NAMALWA (cell line): ENCODE measurements at regions not wholly inside any gene's neighbourhood (a gene's known extent, or its start where the extent isn't known, plus 50 kb on each side); places are given as distances from the start of the nearest gene placed in this dataset.

Experiments used
- DNase-seq: peaks from one replicate; pipeline ENCODE4 v3.0.0-alpha.2; 2015; ENCODE audit warnings: low spot score

DNA sequence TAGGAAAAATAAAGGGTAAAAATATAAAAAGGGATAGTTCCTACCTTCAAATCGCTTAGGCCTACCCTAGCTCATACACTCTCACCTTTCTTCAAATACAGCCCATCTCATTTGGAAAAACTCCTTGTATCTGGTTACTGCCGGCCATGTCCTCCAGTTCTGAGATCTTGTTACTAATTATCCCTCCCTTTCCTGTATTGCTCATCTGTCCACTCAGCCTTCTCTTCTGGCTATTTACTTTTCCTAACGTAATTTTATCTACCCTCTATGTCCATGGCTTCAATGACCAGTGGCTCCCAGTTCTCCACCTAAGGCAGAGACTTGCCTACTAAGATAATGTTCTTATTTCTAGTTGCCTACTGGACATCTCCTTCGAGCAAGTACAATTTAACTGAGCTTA is 342.9 kb upstream of the ACVR2A start:
- DNase-seq = no peak

DNA sequence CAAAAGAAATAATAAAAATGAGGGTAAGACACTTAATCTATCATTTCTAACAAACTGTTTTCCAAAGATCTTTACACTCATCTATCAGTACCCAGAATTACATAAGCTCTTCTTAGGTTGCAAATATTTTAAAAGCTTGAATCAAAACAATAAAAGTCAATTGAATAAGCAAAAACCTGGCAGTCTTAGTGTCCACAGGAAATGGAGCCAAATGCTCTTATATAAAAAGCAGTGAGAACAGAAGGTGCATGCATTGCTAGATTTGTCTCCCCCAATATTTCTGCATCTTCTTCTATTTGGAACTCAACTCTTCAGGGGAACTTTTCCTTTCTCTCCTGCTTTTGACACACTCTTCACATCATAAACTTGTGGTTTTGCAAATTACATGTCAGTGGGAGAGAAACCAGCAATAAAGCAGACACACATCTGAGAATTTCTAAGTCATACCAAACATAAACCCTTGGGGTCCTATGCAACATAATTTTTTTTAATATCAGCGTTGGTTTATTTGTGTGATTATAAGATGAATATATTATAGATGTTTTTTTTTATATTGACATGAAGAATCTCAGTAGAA is 343.9 kb upstream of the ACVR2A start:
- no peak for DNase-seq

DNA sequence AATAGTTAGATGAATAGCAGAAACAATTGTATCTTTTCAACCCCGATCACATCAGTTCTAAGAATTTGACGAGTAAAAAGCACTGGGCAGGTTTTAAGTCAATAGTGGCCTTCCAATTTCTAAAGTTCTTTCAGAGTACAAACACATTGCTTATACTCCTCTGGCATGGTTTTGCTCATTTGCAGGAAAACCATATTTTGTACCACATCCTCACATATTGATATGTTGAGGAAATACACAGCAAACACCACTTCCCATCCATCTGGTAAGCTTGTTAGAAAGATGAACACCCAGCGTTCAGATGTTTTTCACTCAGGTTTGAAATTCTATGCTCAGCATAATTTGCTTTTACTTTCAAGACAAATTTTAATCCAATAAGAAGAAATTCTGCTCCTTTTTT is 344.6 kb upstream of the ACVR2A start:
- DNase-seq = no peak

DNA sequence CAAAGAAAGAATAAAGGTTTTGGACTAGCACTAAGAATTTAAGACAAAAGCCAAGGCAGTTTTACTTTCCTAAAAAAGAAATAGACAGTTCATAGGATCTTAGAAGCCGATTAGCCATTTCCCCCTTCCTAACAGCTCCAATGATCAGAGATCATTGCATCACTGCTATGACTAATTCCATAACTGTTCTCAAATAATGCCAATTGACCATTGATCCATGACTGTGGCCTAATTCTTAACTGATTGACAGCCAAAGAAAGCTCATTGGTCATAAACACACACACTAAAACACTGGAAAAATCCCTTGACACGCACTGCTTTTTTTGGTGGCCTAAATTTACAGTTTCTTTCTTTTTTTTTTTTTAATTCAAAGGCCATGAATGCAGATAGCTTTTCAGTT is 345.0 kb upstream of the ACVR2A start:
- no peak for DNase-seq

DNA sequence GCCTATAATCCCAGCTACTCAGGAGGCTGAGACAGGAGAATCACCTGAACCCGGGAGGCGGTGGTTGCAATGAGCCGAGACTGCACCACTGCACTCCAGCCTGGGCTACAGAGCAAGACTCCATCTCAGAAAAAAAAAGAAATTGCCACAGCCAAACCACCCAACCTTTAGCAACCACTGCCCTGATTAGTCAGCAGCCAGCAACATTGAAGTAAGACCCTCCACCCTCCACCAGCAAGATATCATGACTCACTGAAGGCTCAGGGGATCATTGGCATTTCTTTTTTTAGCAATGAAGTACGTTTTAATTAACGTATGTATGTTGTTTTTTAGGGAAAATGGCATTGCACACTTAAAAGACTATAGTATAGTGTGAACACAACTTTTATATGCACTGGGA is 349.1 kb upstream of the ACVR2A start:
- DNase-seq = no peak

DNA sequence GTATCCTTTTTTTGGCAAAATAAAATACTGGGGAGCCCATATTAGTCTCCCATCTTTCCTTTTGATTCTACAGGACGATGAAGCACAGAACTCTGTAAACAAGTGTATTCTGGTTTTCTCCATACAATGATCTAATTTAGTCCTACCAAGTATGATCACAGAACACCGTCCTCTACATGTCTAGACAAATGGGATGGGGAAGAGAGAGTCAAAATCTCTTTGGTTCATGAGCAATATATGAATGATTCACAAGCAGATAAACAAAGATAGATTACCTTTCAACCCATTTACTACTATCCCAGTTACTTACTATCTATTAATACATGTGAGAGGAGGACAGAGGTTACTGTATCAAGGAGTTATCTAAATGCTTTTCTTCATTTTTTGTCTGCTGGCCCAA is 352.4 kb upstream of the ACVR2A start:
- DNase-seq = no peak

DNA sequence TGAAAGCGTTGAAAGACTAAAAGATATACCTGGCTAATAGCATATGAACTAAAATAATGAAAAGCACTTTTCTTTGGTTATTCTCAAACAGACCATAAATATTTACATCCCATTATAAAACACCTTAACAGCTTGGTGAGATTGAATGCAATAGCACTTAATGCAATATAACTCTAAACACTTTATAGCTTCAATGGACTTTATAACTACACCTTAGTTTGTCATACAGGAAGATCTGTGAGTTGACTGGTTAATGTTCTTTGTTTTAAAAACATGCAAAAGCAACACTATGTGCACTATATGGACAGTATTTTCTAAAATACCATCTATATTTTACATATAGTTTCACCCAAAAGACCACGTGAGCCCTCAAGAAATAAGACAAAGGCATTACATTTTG is 353.3 kb upstream of the ACVR2A start:
- no peak for DNase-seq

DNA sequence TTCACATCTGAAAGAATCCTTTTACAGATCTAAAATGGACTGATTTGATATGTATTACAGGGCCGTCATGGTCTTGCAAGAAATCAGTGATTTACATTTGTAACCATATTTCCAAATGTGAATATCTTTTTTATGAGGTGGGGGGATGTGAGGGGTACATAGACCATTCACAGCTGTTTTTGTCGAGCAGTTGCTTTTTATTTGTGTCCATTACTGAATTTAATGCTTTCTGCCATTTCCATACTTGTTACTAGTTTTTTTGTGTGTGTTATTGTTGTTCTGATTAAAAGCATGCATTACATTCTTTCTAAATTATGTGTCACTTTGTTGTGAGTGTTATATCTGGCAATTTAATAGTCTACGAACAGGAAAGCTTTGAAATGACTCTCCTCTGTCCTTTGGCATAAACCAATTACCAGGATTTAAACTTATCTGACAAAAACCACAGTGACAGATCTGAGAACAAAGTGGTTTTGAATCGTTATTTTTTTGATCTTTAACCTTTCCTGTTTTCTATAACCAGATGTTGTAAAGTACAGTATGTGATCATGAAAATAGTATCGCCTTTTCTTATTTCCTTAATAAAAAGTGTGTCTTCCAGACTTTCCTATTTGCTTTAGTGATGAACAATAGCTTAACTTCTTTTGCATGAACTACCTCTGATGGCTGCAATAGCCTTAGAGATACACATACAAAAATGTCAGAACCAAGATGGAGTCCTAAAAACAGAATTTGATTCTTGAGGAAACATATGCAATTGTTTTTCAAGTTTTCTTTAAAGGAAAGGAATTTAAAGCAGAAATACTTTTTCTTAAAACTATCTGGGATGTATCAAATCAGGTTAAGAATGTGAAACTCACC is 354.2 kb upstream of the ACVR2A start:
- no peak for DNase-seq

DNA sequence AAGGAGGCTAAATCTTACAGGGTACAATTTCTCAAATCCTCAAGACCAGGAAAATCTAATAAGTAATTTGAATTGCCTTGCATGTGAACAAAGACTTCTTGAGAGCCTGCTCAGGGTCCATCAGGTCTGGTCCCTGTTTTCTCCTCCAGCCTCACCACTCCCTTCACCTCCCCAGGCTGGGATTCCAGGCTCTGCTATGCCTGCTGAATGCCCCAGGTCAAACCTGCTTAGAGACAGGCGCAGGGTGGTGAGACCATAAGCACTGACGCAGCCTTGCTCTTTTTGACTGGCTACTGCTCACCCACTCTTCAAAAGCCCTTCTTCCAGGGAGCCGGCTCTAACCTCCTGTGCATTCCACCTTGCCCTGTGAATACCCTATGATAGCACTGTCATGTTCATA is 356.4 kb upstream of the ACVR2A start:
- DNase-seq = no peak

DNA sequence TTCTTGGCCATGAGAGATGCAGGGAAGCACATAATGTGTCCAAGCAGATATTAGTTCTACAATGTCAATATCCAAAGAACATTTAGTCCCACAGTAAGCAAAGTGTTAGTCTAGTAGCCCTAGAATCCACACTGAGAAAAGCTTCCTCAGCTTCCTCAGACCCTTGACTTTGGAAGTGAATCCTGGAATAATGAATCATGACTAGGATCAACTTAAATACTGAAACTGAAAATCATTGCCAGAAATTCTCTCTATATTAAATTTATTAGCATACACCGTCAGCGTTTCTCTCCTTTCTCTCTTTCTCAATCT is 356.9 kb upstream of the ACVR2A start:
- no peak for DNase-seq

DNA sequence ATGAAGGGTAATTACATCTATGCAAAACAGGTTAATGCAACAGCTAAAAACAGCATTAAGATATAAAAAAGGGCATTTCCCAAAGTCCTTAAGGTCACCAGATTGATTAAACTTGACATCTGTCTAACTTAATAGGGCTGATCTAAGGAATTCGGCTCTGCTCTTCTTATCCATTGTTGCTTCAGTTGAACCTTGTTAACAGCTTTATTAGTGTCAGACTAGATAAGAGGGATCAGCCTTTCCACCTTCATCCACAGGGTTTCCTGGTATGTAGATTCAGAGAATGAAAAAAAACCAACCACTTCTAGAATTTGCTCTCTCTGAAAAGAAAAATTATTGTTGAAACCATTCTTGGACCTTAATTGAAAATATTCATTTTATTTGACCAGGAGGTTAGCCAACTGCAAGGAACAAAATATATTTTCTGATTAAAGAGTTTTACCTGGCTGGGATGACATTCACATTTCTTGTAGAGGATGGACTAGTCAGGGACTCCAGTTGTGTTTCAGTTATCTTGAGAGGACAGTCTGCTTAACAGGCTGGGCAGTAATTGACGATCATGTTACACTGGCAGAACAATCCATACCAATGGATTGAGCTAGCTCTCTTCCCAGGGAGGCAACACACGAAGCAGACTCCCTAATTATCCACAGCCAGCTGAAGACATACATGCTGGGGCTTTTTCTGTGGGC is 357.4 kb upstream of the ACVR2A start:
- DNase-seq = no peak

DNA sequence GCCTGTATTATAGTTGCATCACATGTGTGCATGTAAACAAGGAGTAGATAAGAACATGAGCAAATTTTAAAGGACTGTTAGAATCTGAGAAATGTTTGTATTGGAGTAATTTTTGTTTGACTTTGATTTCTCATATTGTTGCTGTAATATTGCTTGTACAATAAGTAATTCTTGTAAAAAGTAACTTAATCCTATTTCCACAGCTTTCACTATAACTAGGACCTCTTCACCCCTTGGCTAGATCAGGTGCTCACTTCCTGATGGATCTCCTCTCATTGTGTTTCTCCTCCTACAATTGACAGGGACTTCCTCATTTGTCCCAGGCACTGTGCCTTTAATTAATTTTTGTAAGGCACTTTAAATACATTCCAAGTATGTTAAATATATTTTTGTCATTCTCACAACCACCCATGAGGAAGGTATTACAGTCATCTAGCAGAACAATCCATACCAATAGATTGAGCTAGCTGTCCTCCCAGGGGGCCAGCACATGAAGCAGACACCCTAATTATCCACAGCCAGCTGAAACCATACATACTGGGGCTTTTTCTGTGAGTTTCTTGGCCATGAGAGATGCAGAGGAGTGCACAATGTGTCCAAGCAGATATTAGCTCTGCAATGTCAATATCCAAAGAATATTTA is 359.5 kb upstream of the ACVR2A start:
- no peak for DNase-seq

DNA sequence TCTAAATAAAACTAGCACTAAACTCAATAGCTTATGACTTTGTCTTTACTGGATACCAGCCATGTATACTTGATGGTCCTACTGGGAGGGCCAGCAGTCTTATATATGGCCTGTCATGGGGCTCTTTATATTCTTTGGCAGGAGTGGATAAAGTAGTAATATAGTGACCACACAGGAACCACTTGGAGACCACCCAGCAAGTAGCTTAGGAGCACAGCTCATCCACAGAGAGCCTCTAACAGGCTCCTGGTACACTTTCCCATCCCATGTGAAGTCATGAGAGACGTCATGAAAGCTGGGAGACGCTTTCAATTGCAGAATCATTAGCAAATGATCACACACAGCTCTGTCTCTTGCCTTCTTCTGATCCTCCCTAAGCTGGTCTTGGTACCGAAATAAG is 360.9 kb upstream of the ACVR2A start:
- no peak for DNase-seq

DNA sequence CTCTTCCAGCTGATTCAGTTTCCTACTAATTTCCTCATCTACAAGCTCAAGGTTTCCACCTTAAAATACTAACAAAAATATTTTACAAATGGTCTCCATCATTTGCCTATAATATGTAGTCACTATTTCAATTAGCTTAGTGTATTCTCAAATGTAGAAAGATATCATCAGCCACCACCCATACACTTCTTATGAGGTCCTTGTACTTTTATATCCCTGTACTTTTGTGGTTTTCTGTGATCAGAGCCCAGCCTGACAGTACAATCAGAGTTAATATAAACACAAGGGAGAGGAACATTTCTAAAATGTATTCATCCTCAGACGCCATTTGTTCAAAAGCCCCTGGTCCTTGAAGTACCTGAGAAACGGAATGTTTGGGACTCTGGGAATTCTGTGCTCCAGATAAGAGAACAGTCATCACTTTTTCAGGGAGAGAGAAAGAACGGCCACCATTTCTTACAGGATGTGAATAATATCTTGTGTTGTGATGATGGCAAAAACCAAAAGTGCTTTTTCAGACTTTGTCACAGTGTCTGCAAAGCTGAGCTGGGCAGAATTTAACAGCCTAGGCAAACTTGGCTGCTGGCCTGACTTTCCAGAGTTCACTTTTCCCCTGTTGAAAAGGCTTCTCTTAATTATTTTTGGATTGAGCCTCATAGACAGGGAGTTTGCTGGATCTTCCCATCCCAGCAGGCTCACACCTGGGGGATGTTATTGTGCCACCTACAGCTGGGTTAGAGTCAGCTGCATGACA is 361.7 kb upstream of the ACVR2A start:
- no peak for DNase-seq

DNA sequence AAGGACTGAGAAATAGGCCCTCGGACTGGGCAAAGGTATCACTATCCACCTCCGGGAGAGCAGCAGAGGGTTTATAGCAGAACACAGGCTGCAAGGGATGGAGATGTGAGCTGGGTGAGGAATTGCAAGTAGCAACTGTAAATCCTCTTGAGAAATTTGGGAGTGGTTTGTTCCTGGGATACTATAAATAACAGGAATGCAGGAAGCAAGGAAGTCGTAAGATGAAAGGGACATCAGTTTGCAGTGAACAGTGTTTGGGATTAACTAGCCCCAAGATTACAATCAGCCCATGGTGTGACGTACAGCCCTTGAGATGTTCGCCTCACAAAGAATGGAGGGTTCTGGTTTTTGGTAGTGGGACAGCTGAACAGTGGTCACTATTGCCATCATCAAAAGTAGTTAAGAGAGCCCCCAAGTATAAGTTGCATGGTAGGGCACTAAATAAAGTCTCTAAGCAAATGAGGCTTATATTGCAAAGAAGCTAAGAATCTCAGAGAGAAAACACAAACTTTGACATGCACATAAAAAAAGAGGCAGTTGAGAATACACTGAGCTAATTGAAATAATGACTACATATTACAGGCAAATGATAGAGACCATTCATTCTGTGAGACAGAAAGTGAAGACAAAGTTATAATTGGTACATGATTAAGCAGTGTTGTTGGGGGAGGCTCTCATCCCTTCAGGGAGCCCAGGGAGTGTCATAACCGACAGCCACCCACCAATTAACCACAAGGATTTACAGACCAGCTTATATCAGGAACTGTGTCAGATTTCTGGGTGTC is 362.5 kb upstream of the ACVR2A start:
- DNase-seq = no peak

DNA sequence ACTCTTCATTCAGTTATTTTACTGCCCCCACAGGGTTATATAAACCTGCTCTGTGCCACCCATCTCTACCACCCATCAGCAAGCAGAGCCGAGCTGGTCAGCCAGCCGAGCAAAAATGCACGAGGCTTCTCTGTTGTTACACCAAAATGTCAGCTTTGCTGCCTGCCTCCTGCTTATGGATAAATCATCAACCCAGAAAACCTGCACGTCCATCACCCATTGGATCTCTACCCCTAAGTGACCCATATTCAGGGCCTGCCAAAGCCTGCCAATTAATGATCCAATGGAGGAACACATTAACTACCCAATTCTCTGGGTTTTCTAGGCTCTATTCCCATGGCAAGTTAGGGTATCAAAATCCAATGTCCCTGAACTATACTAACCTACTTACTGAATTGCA is 365.5 kb upstream of the ACVR2A start:
- no peak for DNase-seq

DNA sequence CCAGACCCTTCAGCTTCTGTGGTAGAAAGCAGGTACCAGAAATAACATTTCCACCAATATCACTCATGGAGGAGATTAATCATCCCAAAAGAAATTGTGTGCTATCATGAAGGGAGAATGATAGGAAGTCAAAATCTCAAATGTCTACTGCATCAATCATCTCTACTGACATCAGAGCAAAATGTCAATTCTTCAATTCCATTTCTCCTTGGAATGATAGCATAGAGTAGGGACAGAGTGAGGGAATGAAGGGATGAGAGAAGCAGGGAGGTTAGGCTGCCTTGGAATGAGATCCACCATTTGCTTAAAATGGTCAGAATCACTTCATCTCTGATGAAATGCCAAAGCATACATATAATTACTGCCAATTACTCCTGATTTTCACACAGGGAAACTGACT is 371.8 kb upstream of the ACVR2A start:
- DNase-seq = no peak

DNA sequence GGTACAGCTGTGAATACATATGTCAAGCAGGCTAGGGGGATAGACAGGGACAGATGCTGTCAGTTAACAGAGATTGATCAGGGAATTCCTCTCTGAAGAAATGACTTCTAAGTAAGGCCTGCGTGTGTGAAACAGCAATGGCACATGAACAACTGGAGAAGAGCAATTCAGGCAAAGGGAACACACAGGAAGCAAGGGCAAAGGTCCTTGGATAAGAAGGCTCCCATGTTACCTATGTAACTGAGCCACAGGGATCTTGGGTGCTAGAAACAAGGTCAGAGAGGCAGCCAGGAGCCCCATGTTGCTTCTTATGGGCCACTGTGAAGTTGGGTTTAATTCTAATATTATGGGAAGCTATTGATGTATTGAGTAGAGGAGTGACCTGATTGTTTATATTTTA is 373.7 kb upstream of the ACVR2A start:
- no peak for DNase-seq

DNA sequence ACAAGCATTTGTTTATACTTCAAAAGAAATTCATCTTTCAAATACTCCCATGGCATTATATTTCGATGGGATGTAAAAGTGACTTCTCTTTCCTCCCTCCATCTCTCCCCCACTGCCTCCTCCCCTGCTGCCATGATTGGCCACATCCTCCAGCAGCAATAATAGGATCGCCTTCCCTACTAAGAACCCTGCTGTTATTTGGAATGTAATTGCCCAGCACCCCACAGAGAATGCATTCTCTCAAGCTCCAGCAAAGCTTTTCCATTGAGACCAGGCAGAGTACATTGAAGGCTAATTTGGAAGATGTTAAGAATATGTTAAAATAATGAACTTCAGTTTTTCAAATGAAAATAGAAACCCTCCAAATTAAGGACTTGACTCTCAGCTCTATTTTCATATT is 375.4 kb upstream of the ACVR2A start:
- DNase-seq = no peak

DNA sequence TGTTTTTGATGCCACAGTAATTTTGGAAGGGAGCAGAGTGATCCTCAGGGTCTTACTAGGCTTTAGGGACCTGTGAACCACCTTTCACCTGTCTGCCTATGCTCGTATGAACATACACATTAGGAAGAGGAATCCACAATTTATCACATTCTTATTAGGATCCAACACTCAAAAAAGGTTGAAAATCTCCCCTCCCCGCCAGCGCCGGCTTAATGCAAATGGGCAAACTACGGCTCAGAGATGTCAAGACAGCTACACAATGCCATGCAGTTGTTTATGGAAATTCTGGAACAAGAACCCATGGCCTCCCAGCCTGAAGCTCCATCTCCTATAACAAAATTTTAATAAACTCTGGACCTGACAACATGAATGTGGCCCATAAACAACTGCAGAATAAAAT is 375.9 kb upstream of the ACVR2A start:
- DNase-seq = no peak

DNA sequence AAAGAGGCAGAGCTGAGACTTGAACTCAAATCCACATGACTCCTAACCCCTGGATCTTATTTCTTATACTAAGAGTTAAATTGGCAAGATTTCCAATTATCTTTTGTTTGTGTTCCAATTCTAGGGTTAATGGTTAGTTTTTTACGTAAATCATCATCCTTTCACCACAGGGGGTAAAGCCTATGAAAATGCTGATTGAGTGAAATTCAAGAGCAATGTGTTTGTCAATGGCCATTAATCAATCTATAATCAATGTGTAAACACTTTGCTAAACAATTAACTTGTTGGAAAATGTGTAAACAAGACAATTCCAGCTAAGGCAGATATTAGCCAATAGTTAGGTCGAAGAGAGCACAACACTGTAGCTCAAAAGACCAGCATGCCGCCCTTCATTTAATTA is 376.5 kb upstream of the ACVR2A start:
- DNase-seq = no peak

DNA sequence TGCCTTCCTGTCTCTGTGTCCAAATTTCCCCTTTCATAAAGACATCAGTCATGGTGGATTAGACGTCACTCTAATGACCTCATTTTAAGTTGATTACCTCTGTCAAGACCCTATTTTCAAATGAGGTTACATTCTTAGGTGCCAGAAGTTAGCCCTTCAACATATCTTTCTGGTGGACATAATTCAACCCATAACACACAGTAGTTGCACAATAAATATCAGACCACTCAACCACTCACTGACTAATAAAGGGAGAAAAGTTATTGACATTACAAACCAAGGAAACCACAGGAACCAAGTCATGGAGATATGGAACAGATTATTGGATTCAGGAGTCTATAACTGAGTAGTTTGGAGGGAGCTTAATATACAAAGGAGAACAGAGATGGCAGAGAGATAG is 377.4 kb upstream of the ACVR2A start:
- DNase-seq = no peak
